ENCODE measurements at regions not wholly inside any gene's neighbourhood (a gene's known extent, or its start where the extent isn't known, plus 50 kb on each side); places are given as distances from the start of the nearest gene placed in this dataset.
"Not testable (repeated sequence)": the region's sequence is repeated elsewhere in the genome, so short reads cannot be mapped to it uniquely, and the experiment has no call there.

- H3K79me2 ChIP-seq (ENCODE audit: control insufficient read depth, insufficient read depth, low read length); H4K20me1 ChIP-seq (replicated peaks; ENCODE audit: control insufficient read depth, extremely low read depth, insufficient read depth, low read length); BruUV-seq (replicated peaks); H3K27me3 ChIP-seq (ENCODE audit: control insufficient read depth in 2 of 2, insufficient read depth in 2 of 2, low read length in 2 of 2); H3K4me3 ChIP-seq (replicated peaks in 1 of 3; ENCODE audit: insufficient read depth in 1 of 3, low read depth in 1 of 3, low read length in 3 of 3); DNase-seq (ENCODE audit: low read depth, low spot score); dilution Hi-C loops (cut with MboI; ENCODE audit: extremely low pct_ligation_motif_present, low sequenced_read_pairs); FAIRE-seq; H3K4me2 ChIP-seq (ENCODE audit: insufficient read depth, low read length); H3K9ac ChIP-seq (replicated peaks; ENCODE audit: extremely low read depth, insufficient read depth, low read length); H3K36me3 ChIP-seq (ENCODE audit: control insufficient read depth in 2 of 2, extremely low read depth in 1 of 2, insufficient read depth in 2 of 2, low read length in 2 of 2); H3K4me1 ChIP-seq (ENCODE audit: control insufficient read depth, extremely low read depth, insufficient read depth, low read length); H3K9me3 ChIP-seq (replicated peaks; ENCODE audit: control insufficient read depth, insufficient read depth, low read length); H3K9me1 ChIP-seq (replicated peaks; ENCODE audit: control insufficient read depth, extremely low read depth, insufficient read depth, low read length); POLR2A ChIA-PET; CTCF ChIA-PET; H2AFZ ChIP-seq (ENCODE audit: low read depth, low read length); H3K27ac ChIP-seq (ENCODE audit: insufficient read depth, low read depth, low read length): not testable (repeated sequence)
- intact Hi-C loops (cut with micrococcal nuclease) = loop anchor here (10.0 kb wide), 1 partner anchor 51 kb away; no protein-coding TSS in a partner anchor
Measured at GRCh38 chr9:38484076-38484665, 59.9 kb upstream of the IGFBPL1 start.

- BruUV-seq (replicated peaks) = no TSS peak
- no peaks in the 10 kb centered on the region for H4K20me1 ChIP-seq (replicated peaks; ENCODE audit: control insufficient read depth, extremely low read depth, insufficient read depth, low read length)
- H3K9me3 ChIP-seq (replicated peaks; ENCODE audit: control insufficient read depth, insufficient read depth, low read length) = no peaks in the 10 kb centered on the region
- no peak overlapping the region for H3K27ac ChIP-seq (ENCODE audit: insufficient read depth, low read depth, low read length)
- no peak overlapping the region for H2AFZ ChIP-seq (ENCODE audit: low read depth, low read length)
- H3K4me2 ChIP-seq (ENCODE audit: insufficient read depth, low read length) = no peak overlapping the region
- H3K9me1 ChIP-seq (replicated peaks; ENCODE audit: control insufficient read depth, extremely low read depth, insufficient read depth, low read length) = no peaks in the 10 kb centered on the region
- H3K4me3 ChIP-seq (replicated peaks in 1 of 3; ENCODE audit: insufficient read depth in 1 of 3, low read depth in 1 of 3, low read length in 3 of 3) = no peak overlapping the region
- H3K9ac ChIP-seq (replicated peaks; ENCODE audit: extremely low read depth, insufficient read depth, low read length) = no peak overlapping the region
- FAIRE-seq (no peak), DNase-seq (ENCODE audit: low read depth, low spot score) (no peak)
- intact Hi-C loops (cut with micrococcal nuclease) (loop anchor here (10.0 kb wide), 1 partner anchor 52 kb away; no protein-coding TSS in a partner anchor), dilution Hi-C loops (cut with MboI; ENCODE audit: extremely low pct_ligation_motif_present, low sequenced_read_pairs) (no loop called here)
- CTCF ChIA-PET = no interaction called here
- no peaks in the 10 kb centered on the region for H3K36me3 ChIP-seq (ENCODE audit: control insufficient read depth in 2 of 2, extremely low read depth in 1 of 2, insufficient read depth in 2 of 2, low read length in 2 of 2)
- peaks cover 0 to 2% of the 10 kb centered on the region in 2 experiments for H3K27me3 ChIP-seq (ENCODE audit: control insufficient read depth in 2 of 2, insufficient read depth in 2 of 2, low read length in 2 of 2)
- H3K79me2 ChIP-seq (ENCODE audit: control insufficient read depth, insufficient read depth, low read length) = no peaks in the 10 kb centered on the region
- H3K4me1 ChIP-seq (ENCODE audit: control insufficient read depth, extremely low read depth, insufficient read depth, low read length) = peaks cover 2% of the 10 kb centered on the region
- TF ChIP-seq EZH2 (IDR thresholded peaks at IDR 0.05; ENCODE audit: borderline replicate concordance, low read depth, low read length, severe bottlenecking) = no peak
- TF ChIP-seq POLR2AphosphoS5 (IDR thresholded peaks at IDR 0.05; ENCODE audit: insufficient read depth, low read depth, low read length) = no peak
- no peak for TF ChIP-seq CTCF (IDR thresholded peaks at IDR 0.05; ENCODE audit: extremely low read depth in 1 of 2, insufficient read depth in 1 of 2, low read depth in 1 of 2, low read length in 2 of 2)
- no peak for TF ChIP-seq MYC (IDR thresholded peaks at IDR 0.05; ENCODE audit: low read depth, low read length)
- TF ChIP-seq GATA2 (IDR thresholded peaks at IDR 0.05; ENCODE audit: insufficient read depth, insufficient read length, low read depth, low read length) = no peak
- no peak for TF ChIP-seq FOS (IDR thresholded peaks at IDR 0.05; ENCODE audit: borderline replicate concordance, insufficient read depth, low read length)
- TF ChIP-seq MAX (IDR thresholded peaks at IDR 0.05; ENCODE audit: insufficient read depth, insufficient read length) = no peak
- TF ChIP-seq JUN (IDR thresholded peaks at IDR 0.05; ENCODE audit: borderline replicate concordance, insufficient read depth, insufficient read length, low read depth) = no peak
- TF ChIP-seq POLR2A (IDR thresholded peaks at IDR 0.05; ENCODE audit: low read depth, low read length) = no peak
- POLR2A ChIA-PET = no interaction called here
Measured at GRCh38 chr9:38482918-38483592, 58.8 kb upstream of the IGFBPL1 start.
